ENCODE measurements at regions not wholly inside any gene's neighbourhood (a gene's known extent, or its start where the extent isn't known, plus 50 kb on each side); places are given as distances from the start of the nearest gene placed in this dataset.

DNA sequence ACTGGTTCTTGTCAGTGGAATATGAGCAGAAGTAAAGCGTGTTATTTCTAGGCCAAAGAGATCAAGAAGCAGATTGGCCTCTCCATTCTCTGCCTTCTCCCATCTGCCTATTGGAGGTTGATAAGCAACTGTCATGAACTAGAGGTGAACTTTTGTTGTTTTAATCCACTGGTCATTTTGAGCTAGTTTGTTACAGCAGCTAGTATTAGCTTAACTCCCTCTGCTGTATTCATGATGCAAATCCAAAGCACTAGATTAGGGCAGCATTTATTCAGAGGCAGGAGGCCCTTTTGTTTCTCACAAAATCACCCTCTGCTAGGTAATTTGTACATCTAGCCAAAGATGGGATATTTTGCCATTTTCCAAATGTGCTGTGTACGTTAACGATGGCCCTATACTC lies 97.3 kb upstream of the DPT start:
- Histone ChIP-seq H3K27ac (ENCODE audit: low read depth, low read length) (no peak overlapping the region), H3K4me1 (ENCODE audit: control insufficient read depth, insufficient read depth, low read length, unreplicated experiment) (no peaks in the 10 kb centered on the region), H3K36me3 (ENCODE audit: insufficient read depth, low read length) (no peaks in the 10 kb centered on the region), H3K79me2 (ENCODE audit: control insufficient read depth, insufficient read depth, low read length, unreplicated experiment) (no peaks in the 10 kb centered on the region), H3K4me3 (ENCODE audit: low read depth, low read length) (no peak overlapping the region), H3K27me3 (ENCODE audit: insufficient read depth, low read length) (no peaks in the 10 kb centered on the region), H2AFZ (ENCODE audit: low read length, unreplicated experiment) (no peak overlapping the region)

DNA sequence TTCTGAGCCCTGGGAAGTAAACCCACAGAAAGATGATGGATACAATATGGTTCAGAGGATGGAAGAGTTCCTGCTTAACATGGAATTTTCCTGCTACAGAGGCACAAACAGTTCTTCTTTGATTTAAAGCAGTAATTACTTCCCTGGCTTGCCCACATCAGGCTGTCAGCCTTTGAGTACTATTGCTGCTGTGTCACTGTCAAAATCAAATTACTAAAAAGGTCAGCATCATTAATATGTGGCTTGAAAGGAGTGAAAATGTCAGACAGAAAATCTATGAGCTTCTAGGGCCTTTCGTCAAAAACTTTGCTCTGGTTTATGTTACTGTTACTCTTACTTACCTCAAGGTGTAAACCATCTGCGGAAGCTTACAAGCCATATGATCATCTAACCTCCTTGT lies 98.6 kb upstream of the DPT start:
- Histone ChIP-seq H3K79me2 (ENCODE audit: control insufficient read depth, insufficient read depth, low read length, unreplicated experiment) (no peaks in the 10 kb centered on the region), H3K36me3 (ENCODE audit: insufficient read depth, low read length) (no peaks in the 10 kb centered on the region), H3K4me3 (ENCODE audit: low read depth, low read length) (no peak overlapping the region), H3K4me1 (ENCODE audit: control insufficient read depth, insufficient read depth, low read length, unreplicated experiment) (no peaks in the 10 kb centered on the region), H2AFZ (ENCODE audit: low read length, unreplicated experiment) (no peak overlapping the region), H3K27me3 (ENCODE audit: insufficient read depth, low read length) (no peaks in the 10 kb centered on the region), H3K27ac (ENCODE audit: low read depth, low read length) (no peak overlapping the region)

GRCh38 chr1:168829876-168830275 lies 100.9 kb upstream of the DPT start:
- Histone ChIP-seq H3K27me3 (ENCODE audit: insufficient read depth, low read length) (no peaks in the 10 kb centered on the region), H3K36me3 (ENCODE audit: insufficient read depth, low read length) (no peaks in the 10 kb centered on the region), H3K4me1 (ENCODE audit: control insufficient read depth, insufficient read depth, low read length, unreplicated experiment) (no peaks in the 10 kb centered on the region), H3K4me3 (ENCODE audit: low read depth, low read length) (no peak overlapping the region), H3K27ac (ENCODE audit: low read depth, low read length) (no peak overlapping the region), H3K79me2 (ENCODE audit: control insufficient read depth, insufficient read depth, low read length, unreplicated experiment) (no peaks in the 10 kb centered on the region), H2AFZ (ENCODE audit: low read length, unreplicated experiment) (no peak overlapping the region)

- no peaks in the 10 kb centered on the region for H3K36me3 ChIP-seq (ENCODE audit: insufficient read depth, low read length)
- H3K4me1 ChIP-seq (ENCODE audit: control insufficient read depth, insufficient read depth, low read length, unreplicated experiment): no peaks in the 10 kb centered on the region
- H3K27me3 ChIP-seq (ENCODE audit: insufficient read depth, low read length): no peaks in the 10 kb centered on the region
- H2AFZ ChIP-seq (ENCODE audit: low read length, unreplicated experiment): no peak overlapping the region
- no peak overlapping the region for H3K27ac ChIP-seq (ENCODE audit: low read depth, low read length)
- H3K79me2 ChIP-seq (ENCODE audit: control insufficient read depth, insufficient read depth, low read length, unreplicated experiment): no peaks in the 10 kb centered on the region
- H3K4me3 ChIP-seq (ENCODE audit: low read depth, low read length): no peak overlapping the region
These were observed 101.6 kb upstream of the DPT start for GRCh38 chr1:168830562-168830961.

- Histone ChIP-seq H3K79me2 (ENCODE audit: control insufficient read depth, insufficient read depth, low read length, unreplicated experiment) (no peaks in the 10 kb centered on the region), H3K4me1 (ENCODE audit: control insufficient read depth, insufficient read depth, low read length, unreplicated experiment) (no peaks in the 10 kb centered on the region), H2AFZ (ENCODE audit: low read length, unreplicated experiment) (no peak overlapping the region), H3K27me3 (ENCODE audit: insufficient read depth, low read length) (no peaks in the 10 kb centered on the region), H3K27ac (ENCODE audit: low read depth, low read length) (no peak overlapping the region), H3K36me3 (ENCODE audit: insufficient read depth, low read length) (no peaks in the 10 kb centered on the region), H3K4me3 (ENCODE audit: low read depth, low read length) (no peak overlapping the region)
These were observed 103.7 kb upstream of the DPT start for GRCh38 chr1:168832661-168833060.

- H3K79me2 ChIP-seq (ENCODE audit: control insufficient read depth, insufficient read depth, low read length, unreplicated experiment): no peaks in the 10 kb centered on the region
- no peak overlapping the region for H3K27ac ChIP-seq (ENCODE audit: low read depth, low read length)
- no peaks in the 10 kb centered on the region for H3K4me1 ChIP-seq (ENCODE audit: control insufficient read depth, insufficient read depth, low read length, unreplicated experiment)
- no peaks in the 10 kb centered on the region for H3K36me3 ChIP-seq (ENCODE audit: insufficient read depth, low read length)
- H3K27me3 ChIP-seq (ENCODE audit: insufficient read depth, low read length): no peaks in the 10 kb centered on the region
- no peak overlapping the region for H2AFZ ChIP-seq (ENCODE audit: low read length, unreplicated experiment)
- no peak overlapping the region for H3K4me3 ChIP-seq (ENCODE audit: low read depth, low read length)
These were observed 104.4 kb upstream of the DPT start for GRCh38 chr1:168833362-168833761.

DNA sequence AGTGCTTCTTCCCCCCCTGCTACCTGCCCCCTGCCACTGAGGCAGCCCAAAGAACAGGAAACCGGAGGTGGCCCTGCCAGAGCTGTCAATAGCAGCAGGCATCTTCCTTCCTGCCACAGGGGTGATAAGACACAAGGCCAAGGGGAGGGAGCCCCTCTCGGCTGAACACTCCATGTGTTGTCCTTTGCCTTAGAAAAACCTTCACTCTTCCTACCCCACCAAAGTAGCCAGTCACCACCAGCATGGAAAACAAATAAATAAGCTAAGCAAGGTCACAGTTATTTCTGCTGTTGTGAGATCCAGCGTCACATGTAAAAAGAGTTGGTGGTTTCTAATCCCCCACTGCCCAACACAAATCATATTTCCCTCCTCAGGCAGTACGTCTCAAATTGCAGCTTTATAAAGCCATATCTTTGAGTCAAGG lies 104.8 kb upstream of the DPT start:
- Histone ChIP-seq H3K27me3 (ENCODE audit: insufficient read depth, low read length) (no peaks in the 10 kb centered on the region), H3K4me3 (ENCODE audit: low read depth, low read length) (no peak overlapping the region), H3K79me2 (ENCODE audit: control insufficient read depth, insufficient read depth, low read length, unreplicated experiment) (no peaks in the 10 kb centered on the region), H3K4me1 (ENCODE audit: control insufficient read depth, insufficient read depth, low read length, unreplicated experiment) (no peaks in the 10 kb centered on the region), H3K27ac (ENCODE audit: low read depth, low read length) (no peak overlapping the region), H3K36me3 (ENCODE audit: insufficient read depth, low read length) (no peaks in the 10 kb centered on the region), H2AFZ (ENCODE audit: low read length, unreplicated experiment) (no peak overlapping the region)

- Histone ChIP-seq H3K27ac (ENCODE audit: low read depth, low read length) (no peak overlapping the region), H3K36me3 (ENCODE audit: insufficient read depth, low read length) (no peaks in the 10 kb centered on the region), H3K4me1 (ENCODE audit: control insufficient read depth, insufficient read depth, low read length, unreplicated experiment) (no peaks in the 10 kb centered on the region), H2AFZ (ENCODE audit: low read length, unreplicated experiment) (no peak overlapping the region), H3K27me3 (ENCODE audit: insufficient read depth, low read length) (no peaks in the 10 kb centered on the region), H3K4me3 (ENCODE audit: low read depth, low read length) (no peak overlapping the region), H3K79me2 (ENCODE audit: control insufficient read depth, insufficient read depth, low read length, unreplicated experiment) (no peaks in the 10 kb centered on the region)
These were observed 105.3 kb upstream of the DPT start for GRCh38 chr1:168834225-168834872.

- no peak overlapping the region for H3K4me3 ChIP-seq (ENCODE audit: low read depth, low read length)
- no peak overlapping the region for H3K27ac ChIP-seq (ENCODE audit: low read depth, low read length)
- no peaks in the 10 kb centered on the region for H3K36me3 ChIP-seq (ENCODE audit: insufficient read depth, low read length)
- H3K4me1 ChIP-seq (ENCODE audit: control insufficient read depth, insufficient read depth, low read length, unreplicated experiment): no peaks in the 10 kb centered on the region
- H3K79me2 ChIP-seq (ENCODE audit: control insufficient read depth, insufficient read depth, low read length, unreplicated experiment): no peaks in the 10 kb centered on the region
- no peak overlapping the region for H2AFZ ChIP-seq (ENCODE audit: low read length, unreplicated experiment)
- H3K27me3 ChIP-seq (ENCODE audit: insufficient read depth, low read length): no peaks in the 10 kb centered on the region
These were observed 106.2 kb upstream of the DPT start for GRCh38 chr1:168835176-168835575.

DNA sequence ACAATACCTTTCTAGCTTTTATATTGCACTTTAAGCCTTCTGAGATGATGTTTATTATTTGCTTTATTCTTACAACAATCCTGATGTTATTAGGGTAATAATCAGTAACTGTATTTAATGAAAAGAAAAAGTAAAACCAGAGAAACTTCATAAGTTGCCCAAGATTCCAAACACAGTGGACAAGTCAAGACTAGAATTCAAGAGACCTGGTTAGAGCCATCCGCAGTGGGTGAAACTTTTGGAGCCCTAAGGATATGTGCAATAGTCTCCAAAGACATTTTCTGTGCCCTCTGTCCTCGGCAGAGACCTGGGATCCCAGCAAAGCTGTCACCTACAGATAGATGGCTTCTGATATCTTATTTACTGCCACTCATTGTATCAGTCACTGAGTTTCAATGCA lies 106.8 kb upstream of the DPT start:
- no peaks in the 10 kb centered on the region for H3K79me2 ChIP-seq (ENCODE audit: control insufficient read depth, insufficient read depth, low read length, unreplicated experiment)
- no peaks in the 10 kb centered on the region for H3K36me3 ChIP-seq (ENCODE audit: insufficient read depth, low read length)
- no peaks in the 10 kb centered on the region for H3K4me1 ChIP-seq (ENCODE audit: control insufficient read depth, insufficient read depth, low read length, unreplicated experiment)
- no peak overlapping the region for H3K4me3 ChIP-seq (ENCODE audit: low read depth, low read length)
- H3K27ac ChIP-seq (ENCODE audit: low read depth, low read length): no peak overlapping the region
- no peak overlapping the region for H2AFZ ChIP-seq (ENCODE audit: low read length, unreplicated experiment)
- no peaks in the 10 kb centered on the region for H3K27me3 ChIP-seq (ENCODE audit: insufficient read depth, low read length)

DNA sequence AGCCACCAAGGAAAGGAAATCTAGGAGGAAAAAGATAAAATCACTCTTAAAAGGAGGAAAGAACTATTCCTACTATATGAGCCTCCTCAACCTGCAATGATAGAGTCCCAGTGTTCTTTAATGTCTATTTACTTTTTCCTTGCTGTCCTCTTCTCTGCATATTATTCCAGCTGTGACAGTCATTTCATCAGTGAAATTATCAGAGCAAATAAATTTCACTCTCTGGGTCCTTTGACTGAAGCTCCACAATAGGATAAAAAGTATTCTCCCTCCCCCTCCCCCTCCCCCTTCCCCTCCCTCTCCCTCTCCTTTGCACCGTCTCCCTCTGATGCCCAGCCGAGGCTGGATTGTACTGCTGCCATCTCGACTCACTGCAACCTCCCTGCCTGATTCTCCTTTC lies 107.5 kb upstream of the DPT start:
- Histone ChIP-seq H3K27me3 (ENCODE audit: insufficient read depth, low read length) (no peaks in the 10 kb centered on the region), H3K27ac (ENCODE audit: low read depth, low read length) (no peak overlapping the region), H3K79me2 (ENCODE audit: control insufficient read depth, insufficient read depth, low read length, unreplicated experiment) (no peaks in the 10 kb centered on the region), H3K4me3 (ENCODE audit: low read depth, low read length) (no peak overlapping the region), H3K36me3 (ENCODE audit: insufficient read depth, low read length) (no peaks in the 10 kb centered on the region), H3K4me1 (ENCODE audit: control insufficient read depth, insufficient read depth, low read length, unreplicated experiment) (no peaks in the 10 kb centered on the region), H2AFZ (ENCODE audit: low read length, unreplicated experiment) (no peak overlapping the region)
